ENCODE measurements at regions not wholly inside any gene's neighbourhood (a gene's known extent, or its start where the extent isn't known, plus 50 kb on each side); places are given as distances from the start of the nearest gene placed in this dataset.

DNA sequence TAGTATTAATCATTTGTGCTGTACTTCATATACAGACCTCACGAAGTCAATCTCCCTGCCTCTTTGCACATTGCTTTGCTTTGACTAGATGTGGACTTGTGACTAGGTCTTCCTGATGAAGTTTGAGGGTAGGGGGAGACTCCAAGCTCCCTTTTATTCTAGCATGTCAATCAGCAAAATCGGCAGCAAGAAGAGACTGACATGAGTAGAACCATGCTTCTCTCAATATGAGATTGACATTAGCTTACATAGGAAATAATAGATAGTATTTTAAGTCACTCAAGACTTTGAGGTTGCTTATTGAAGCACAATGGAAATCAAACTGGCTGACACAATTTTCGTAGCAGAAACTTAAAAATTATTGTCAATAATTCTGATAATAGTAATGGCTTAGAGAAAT lies 866.4 kb upstream of the ADAMTS5 start:
- DNase-seq, result no peak

DNA sequence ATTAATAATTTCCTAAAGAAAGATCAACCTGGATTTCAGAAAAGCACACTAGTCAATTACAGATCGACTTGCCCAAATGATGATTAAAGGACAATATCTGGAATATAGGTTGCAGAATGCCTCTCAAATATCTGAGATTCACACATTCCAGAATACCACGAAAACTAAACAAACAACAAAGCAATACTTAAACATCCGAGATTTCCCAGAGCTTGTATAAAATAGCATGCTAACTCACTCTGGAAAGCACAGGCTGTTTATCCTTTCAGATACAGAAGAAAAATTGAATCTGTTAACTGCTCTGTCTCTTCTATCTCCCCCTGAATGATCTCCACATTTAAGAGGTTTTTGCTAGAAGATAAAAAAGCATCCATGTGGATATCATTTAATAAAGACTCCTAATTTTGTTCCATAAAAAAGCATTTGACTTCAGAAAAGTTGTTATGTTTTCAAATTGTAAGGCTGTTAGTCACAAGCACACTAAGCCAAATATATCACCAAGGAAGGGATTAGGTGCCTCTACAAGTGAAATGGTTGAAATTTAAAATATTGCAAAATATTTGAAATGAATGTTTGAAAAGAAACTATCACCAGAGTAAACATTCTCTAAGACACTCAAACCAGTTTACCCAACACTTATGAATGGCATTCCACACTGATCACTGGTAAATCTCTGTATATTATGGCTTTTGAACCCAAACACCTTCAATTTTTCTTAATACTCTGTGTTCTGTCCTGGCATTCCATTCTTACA lies 865.1 kb upstream of the ADAMTS5 start:
- no peak for DNase-seq

DNA sequence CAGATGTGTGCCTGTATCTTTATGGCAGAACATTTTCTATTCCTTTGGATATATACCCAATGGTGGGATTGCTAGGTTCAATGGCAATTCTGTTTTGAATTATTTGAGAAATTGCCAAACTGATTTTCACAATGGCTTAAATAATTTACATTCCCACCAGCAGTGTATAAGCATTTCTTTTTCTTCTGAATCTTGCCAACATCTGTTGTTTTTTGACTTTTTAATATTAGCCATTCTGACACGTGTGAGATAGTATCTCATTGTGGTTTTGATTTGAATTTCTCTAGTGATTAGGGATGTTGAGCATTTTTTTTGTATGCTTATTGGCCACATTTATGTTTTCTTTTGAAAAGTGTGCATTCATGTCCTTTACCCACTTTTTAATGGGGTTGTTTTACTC lies 864.3 kb upstream of the ADAMTS5 start:
- no peak for DNase-seq

DNA sequence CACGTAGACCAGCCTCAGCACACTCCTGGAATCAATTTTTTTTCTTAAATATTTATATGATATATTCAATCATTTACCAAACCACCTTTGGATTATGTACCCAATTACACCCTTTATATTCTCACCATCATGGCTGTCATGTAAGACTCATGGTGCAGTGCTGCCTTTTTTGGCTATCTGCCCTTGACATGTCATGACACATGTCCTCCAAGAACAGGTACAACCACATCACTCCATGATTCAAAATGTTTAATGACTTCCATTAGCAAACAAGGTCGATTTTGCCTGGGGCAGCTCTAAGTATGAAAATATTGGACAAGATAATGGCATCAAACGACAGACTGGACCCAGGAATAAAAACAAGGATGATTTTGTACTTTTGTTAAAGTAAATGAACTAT lies 861.1 kb upstream of the ADAMTS5 start:
- DNase-seq, result no peak

DNA sequence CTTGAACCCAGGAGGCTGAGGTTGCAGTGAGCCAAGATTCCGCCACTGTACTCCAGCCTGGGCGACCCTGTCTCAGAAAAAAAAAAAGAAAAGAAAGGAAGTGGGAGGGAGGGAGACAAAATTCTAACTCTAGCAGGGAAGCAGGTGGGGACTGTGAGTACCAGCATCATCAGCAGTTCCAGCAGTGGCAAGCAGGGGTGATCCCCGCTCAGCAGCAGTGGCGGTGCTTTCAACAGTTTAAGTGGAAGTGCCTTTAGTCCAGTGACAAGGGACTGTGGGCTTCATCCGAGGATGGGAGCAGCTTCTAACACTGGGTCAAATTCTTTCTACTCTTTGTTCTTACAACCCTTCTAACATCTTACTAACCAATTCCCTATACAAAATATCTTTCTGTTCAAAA lies 858.1 kb upstream of the ADAMTS5 start:
- no peak for DNase-seq

DNA sequence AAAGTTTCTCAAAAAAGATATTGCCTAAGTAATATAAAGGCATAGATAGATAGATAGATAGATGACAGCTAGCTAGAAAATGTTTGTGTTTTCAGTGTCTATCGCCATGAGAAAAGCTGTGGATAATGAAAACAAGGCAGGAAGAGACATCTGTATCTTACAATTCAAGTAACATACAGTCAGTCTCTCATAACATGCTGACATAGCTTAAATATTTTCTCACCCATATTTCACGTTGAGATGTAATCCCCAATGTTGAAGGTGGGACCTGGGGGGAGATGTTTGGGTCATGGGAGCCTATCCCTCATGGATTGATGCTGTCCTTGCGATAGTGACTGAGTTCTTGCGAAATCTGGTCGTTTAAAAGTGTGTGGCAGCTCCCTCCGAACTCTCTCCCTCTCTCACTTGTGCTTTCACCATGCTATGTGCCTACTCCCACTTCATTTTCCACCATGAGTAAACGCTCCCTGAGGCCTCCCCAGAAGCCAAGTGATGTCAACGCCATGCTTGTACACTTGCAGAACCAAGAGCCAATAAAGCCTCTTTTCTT lies 856.8 kb upstream of the ADAMTS5 start:
- DNase-seq, result no peak

DNA sequence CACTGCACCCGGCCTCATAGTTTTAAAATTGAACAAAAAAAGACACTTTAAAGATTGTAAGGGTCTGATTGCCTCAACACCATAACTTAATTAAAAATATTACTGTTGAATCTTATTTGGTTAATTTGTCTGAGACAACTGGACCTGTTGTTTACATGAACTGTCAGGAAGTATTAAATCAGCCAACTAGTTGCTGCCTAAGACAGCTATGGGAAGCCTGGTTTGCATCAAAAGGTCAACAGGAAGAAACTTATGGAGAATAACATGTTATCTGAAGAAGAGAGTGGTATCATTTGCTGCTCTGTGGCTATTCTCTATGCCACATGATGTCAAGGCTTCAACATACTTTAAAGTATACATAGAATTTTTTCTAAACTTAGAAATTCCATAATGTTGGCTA lies 853.5 kb upstream of the ADAMTS5 start:
- DNase-seq, result no peak

DNA sequence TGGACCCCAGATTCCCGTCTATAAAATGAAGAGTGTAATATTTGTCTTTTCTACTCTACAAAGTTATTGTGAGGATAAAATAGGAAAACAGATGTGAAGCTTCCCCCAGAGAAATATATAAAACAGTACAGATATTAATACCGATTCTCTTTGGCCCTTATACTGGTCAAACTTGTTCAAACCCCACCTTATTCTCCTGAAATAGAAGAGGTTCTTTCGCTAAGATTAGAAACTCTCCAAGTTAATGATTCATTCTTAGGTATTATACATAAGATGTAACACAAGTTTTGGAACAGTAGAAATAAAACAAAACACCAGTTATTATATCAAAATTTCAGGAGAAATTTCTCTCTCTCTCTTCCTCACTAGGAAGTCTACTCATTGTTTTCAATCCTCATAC lies 852.4 kb upstream of the ADAMTS5 start:
- DNase-seq, result no peak

DNA sequence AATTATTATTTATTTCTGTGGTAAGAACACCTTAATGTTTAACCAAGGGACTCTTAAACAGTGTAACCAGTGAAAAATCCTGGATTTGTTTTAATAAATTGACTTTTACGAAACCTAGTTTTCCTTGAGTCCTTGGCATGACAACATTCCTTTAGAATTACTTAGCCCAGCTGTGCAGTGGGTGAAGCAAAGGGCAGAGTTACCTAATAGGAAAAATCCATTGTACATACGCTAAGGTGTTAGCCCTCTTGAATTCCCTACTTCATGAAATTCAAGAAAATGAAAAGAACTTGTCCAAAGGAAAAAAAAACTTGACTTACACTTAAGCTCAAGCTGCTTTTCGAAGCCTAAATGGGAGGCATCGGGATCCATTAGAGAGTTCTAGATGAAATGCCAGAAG lies 852.0 kb upstream of the ADAMTS5 start:
- DNase-seq, result no peak

DNA sequence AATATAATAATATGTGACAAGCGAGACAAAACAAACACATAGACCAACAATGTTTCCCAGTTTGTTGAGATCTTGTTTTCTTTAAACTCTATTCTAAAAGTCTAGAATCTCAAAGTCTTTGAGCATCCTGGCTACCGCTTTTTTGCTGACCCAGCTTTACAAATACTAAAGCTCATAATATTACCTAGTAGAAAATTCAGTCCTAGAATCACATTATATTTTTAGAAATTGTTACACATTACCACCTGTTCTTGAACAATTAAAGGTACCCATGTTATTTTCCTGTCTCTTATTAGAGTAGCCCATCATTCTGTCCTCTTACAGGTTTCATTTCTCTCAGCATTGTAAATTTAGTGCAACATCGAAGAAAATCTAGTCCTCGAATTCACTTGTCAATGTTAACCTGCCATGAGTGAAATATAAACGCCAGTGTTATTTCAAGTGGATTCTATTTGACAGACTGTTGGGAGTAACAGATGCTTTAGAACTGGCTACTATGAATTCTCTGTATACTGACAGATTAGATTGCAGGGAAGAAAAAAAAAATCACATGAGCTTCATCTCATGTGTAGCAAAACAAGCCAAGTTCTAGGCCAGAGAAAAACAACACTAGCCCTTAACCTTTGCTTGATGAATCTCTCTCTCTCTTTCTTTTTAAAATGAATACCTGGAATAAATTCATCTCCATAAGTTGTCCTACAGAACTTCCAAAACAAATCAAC lies 851.2 kb upstream of the ADAMTS5 start:
- DNase-seq, result no peak

DNA sequence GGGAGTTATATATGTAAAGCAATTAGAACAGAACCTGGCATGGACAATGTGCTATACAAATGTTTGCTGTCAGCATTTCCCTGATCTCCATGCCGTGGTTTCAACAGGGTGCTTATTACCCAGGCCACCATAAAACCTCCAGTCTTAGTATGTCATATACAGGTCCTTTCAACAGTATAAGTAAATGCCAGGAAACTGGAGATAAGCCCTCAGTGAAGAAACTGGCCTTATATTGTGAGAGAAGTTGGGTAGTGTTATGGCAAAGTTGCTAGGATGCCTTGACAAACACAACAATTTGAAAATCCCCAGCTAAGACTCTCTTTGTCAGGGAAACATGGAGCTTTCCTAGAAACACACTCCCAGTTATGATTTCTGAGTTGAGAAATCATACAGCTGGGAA lies 850.2 kb upstream of the ADAMTS5 start:
- DNase-seq, result no peak

DNA sequence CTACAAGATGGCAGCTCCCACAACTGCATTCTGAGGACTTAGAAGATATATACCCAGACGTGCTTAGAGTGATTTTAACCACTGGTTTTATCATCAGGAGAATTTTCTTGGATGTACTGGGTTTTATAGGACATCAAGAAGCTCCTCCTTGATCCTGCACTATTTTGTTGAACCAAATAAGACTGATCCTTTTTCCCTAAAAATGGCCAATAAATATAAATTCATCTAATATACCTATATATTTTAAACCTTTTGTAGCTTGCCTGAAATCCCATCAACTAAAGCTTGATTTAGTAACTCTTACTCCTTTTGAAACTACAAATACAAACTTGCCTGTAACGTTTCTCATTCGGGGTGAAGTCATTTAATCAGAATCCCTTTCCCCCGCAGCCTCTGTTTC lies 849.4 kb upstream of the ADAMTS5 start:
- DNase-seq, result no peak

DNA sequence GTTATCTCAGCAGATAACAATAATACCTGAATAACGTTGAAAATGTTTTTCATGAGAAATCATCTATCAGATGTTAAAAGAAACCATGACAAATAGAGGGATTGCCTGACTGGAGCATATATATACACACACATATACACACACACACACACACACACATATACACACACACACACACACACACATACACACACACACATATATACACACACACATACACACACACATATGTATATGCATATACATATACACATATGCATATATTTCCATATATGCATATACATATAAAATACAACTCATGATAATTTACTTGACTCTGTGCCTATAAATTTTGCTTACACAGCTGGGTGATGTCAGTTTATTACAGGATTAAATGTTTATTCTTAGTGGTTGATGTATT lies 847.3 kb upstream of the ADAMTS5 start:
- no peak for DNase-seq

DNA sequence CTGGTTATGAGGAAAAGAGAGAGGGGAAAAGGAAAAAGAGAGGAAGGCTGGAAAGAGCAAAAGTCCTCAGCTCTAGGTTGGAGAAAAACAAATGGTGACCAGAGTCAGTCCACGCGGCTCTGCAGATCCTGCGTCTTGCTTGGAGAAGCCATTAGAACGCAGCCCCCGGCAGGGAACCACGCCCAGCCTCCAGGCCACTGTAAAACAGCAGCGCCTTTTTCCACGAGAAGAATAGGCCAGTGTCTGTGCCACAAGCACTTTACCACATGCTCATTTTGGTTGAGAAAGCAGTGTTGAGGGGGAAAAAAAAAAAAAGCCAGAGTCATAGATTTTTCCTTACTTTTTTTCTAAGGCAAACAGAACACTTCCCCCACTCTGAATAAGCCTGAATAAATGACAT lies 846.9 kb upstream of the ADAMTS5 start:
- no peak for DNase-seq

DNA sequence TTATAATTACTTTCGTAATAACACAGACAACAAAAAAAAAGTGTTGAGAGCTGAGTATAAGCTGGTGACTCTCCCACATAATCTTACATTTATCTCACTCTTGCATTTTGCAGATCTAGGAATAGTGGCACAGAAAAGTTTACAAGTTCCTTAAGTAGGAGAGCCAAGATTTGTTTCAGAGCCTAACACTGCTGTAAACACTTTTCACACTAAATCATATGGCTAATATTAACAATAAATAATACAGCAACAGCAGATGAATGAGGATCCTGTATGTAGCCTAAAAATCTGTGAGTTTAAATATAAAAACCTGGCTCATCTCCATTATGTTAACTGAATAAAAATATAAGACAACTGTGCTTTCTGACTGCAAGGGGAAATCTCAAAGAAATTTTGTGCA lies 846.5 kb upstream of the ADAMTS5 start:
- no peak for DNase-seq

DNA sequence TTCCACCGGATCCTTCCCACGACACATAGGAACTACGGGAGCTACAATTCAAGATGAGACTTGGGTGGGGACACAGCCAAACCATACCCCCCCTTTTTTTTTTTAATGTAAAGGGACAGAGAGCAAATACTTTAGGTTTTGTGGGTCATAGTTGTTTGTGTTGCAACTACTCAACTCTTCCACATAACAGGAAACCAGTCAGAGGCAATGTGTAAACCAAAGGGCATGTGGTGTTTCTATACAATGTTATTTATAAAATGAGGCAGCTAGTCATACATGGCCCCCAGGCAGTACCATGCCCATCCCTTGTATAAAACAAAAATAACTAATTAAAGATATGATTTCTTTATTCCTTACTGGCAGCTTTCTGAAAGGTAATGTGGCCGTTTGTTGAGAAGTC lies 845.4 kb upstream of the ADAMTS5 start:
- no peak for DNase-seq

DNA sequence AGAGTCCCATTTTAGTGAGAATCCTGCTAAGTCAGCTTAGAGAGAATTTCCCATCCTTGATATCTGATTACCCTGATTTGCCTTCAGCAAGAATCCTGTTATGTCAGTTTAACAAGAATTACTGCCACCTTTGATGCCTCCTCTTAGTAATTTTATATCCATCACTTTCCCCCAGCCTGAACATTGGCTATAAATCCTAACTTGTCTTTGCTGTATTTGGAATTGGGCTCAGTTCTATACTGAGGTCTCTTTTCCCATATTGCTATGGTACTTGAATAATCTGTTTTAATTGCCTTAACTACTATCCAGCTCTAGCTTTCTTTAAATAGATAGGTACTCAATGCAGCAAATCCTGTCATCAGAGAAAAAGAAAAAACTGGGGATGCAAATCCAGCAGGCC lies 842.0 kb upstream of the ADAMTS5 start:
- DNase-seq, result no peak

DNA sequence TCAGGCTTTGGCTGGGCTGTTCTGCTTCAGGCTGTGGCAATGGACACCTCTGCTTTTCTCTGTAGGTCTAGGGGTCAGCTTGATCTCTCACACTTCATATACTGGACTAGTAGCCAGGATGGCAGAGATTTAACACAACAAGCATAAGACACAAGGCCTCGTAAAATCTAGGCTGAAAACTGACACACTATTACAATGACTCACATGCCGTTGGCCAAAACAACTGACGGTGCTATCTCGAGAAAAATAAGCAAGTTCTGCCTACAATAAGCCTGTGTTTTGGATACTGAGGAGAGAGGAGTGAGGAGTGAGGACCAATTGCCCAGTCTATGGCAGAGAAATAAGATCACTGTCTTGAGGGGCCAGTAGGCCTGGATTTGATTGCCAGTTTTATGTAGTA lies 840.7 kb upstream of the ADAMTS5 start:
- DNase-seq, result no peak

DNA sequence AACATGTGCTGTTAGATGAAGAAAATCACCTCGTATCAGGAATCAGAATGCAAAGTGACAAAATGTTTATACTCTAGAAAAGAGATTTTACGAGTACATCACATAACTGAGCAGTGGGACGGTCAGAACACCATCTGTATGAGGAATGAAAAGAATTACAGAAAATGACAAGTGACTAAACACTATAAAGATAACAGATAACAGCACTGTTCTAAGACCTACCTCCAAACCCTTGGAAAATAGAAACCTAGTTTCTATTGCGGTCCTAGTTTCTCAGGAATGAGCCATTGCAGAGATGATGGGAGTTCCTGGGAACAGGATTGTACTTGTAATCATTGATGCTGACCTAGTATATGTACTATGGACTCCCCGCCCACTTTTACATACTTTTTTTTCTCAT lies 839.4 kb upstream of the ADAMTS5 start:
- DNase-seq, result no peak

DNA sequence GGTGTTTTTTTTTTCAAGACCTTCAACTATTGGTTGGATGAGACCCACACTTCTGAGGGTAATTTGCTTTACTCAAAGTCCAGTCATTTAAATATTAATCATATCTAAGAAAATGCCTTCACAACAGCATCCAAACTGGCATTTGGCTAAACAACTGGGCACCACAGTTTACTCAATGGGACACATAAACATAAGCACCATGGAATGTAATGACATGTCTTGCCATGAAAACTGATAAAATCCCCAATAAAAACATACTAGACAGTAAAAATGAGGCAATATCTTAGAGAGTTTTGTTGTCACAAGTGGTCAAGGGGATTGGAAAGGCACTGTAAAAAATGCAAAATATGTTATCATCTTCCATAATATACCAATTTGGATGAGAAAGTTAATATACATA lies 838.8 kb upstream of the ADAMTS5 start:
- no peak for DNase-seq

DNA sequence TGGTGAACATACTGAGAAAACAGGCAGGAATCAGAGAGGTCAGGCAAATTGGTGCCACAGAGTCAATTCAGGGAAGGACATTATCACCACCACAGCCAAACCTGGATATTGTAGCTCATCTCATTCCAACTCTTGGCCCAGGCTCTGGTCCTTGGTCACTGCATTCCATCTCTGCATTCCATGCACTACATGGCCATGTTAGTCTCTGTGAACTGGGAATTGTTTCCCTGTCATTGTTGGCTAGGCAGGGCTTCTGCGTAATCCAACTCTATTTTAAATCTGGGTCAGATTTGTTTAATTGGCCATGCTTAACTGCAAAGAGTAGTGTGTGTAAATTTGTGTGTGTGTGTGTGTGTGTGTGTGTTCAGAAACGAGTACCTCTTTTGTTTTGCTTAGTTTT lies 837.6 kb upstream of the ADAMTS5 start:
- DNase-seq, result no peak

DNA sequence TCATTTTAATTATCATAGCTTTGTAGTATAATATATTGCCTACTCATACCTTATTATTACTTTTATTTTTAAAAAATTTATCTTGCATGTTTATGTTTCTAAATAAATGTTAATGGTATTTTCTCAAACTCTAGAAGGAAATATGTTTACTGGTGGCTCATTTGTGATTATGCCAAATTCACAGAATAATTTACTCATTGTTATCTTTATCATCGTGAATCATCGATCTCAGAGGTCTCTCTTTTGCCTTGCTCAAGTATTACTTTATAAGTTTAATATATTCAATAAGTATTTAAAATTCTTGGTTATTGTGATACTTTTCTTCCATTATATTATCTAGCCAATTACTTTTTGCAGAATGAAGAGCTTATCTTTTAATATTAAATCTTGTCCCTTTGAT lies 836.7 kb upstream of the ADAMTS5 start:
- DNase-seq, result no peak

DNA sequence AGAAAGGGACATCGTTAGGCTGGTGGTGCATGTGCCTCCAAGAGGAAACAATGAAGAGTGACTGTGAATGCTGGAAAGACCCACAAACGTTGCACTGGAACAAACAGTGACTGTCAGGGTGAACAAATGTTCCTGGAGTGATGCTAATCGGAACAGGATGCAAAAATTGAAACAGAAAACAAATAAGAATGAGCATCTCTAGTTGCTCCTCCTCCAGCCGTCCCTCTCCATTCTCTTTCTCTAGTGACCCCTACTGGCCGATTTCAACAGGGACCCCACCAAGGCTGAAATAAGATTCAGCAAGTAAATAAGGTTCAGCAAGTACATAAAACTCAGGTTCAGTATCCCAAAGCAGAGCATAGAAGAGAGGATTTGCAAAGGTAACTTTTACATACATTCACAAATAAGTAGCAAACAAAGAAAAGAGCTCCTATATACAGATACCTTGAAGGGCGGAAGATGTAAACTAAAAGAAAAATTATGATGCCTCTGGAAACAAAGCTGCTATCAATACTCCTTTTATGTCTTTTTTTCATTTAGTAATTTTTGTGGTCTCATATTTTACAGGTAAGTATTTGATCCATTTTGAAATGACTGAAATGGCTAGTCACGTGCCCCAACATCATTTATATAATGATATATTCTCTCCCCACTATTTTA lies 836.1 kb upstream of the ADAMTS5 start:
- no peak for DNase-seq

DNA sequence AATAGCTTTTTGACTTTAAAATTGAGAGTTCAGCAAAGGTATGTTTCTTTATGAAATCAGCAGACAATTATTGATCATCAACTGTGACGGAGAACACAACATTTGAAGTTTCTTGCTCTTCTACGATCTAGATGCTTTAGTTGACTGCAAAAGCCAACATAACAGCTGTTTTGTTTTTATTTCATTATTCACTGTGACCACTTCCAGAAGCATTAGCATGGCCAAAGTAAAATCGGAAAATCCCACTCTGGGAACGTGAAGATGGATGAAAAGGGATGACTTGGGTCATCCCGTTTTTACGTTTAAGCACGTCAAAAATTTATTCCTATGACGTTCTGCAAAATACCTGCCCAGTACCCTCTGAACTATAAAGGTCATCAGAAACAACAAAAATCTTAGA lies 833.0 kb upstream of the ADAMTS5 start:
- no peak for DNase-seq

Data from activated effector memory CD4-positive, alpha-beta T cell treated with anti-CD3 and anti-CD28 coated beads, Interleukin-2, amount 50 U/mL, for 16 hours (primary cell).